GM12874 (cell line): ENCODE measurements at regions not wholly inside any gene's neighbourhood (a gene's known extent, or its start where the extent isn't known, plus 50 kb on each side); places are given as distances from the start of the nearest gene placed in this dataset.

Experiments
- CTCF ChIP-seq: IDR thresholded peaks from 2 replicates; pipeline ENCODE4 v1.5.1; 2011; ENCODE audit warnings: low read depth, mild to moderate bottlenecking, control low read depth, low read length, moderate library complexity; ENCODE audit not compliant: insufficient read depth

GRCh38 chr5:66513130-66513529, 83.1 kb upstream of the MAST4 start:
- no peak for TF ChIP-seq CTCF

GRCh38 chr5:66515209-66515608, 81.0 kb upstream of the MAST4 start:
- no peak for TF ChIP-seq CTCF

GRCh38 chr5:66516550-66516949, 79.6 kb upstream of the MAST4 start:
- no peak for TF ChIP-seq CTCF

GRCh38 chr5:66517351-66517750, 78.8 kb upstream of the MAST4 start:
- no peak for TF ChIP-seq CTCF

GRCh38 chr5:66518052-66518451, 78.1 kb upstream of the MAST4 start:
- TF ChIP-seq CTCF, result no peak

- TF ChIP-seq CTCF, result no peak
Measured at GRCh38 chr5:66518753-66519152, 77.4 kb upstream of the MAST4 start.

GRCh38 chr5:66519626-66520025, 76.6 kb upstream of the MAST4 start:
- TF ChIP-seq CTCF, result no peak

- no peak for TF ChIP-seq CTCF
Measured at GRCh38 chr5:66520854-66521253, 75.3 kb upstream of the MAST4 start.
